ENCODE measurements at regions not wholly inside any gene's neighbourhood (a gene's known extent, or its start where the extent isn't known, plus 50 kb on each side); places are given as distances from the start of the nearest gene placed in this dataset.

- Histone ChIP-seq H3K9me3 (ENCODE audit: control insufficient read depth, insufficient read depth, low read length) (no peaks in the 10 kb centered on the region), H3K27me3 (ENCODE audit: control insufficient read depth, insufficient read depth, low read length) (no peaks in the 10 kb centered on the region), H3K4me1 (ENCODE audit: control insufficient read depth, insufficient read depth, low read length) (no peaks in the 10 kb centered on the region), H3K27ac (ENCODE audit: low read length) (no peak overlapping the region), H3K36me3 (ENCODE audit: control insufficient read depth, insufficient read depth, low read length) (no peaks in the 10 kb centered on the region), H3K4me3 (ENCODE audit: low read length) (no peak overlapping the region)
- 84% methylated on average over 17 of the region's 17 CpGs for WGBS (ENCODE audit: insufficient coverage)
- ATAC-seq (no peak), DNase-seq (no peak)
- no peak for TF ChIP-seq CTCF (IDR thresholded peaks at IDR 0.05)
- no peak overlapping the region for H3K4me3 Mint-ChIP-seq
- H3K27ac Mint-ChIP-seq, result no peak overlapping the region
- H3K4me1 Mint-ChIP-seq, result no peaks in the 10 kb centered on the region
- no peaks in the 10 kb centered on the region for H3K9me3 Mint-ChIP-seq
- intact Hi-C loops (cut with micrococcal nuclease), result no loop called here
- peaks cover 19% of the 10 kb centered on the region in 2 donors for H3K27me3 Mint-ChIP-seq (ENCODE audit: low read depth in 2 of 2)
- H3K36me3 Mint-ChIP-seq, result no peaks in the 10 kb centered on the region
Measured at GRCh38 chr11:119794141-119794665, 65.2 kb upstream of the NECTIN1 start.

DNA sequence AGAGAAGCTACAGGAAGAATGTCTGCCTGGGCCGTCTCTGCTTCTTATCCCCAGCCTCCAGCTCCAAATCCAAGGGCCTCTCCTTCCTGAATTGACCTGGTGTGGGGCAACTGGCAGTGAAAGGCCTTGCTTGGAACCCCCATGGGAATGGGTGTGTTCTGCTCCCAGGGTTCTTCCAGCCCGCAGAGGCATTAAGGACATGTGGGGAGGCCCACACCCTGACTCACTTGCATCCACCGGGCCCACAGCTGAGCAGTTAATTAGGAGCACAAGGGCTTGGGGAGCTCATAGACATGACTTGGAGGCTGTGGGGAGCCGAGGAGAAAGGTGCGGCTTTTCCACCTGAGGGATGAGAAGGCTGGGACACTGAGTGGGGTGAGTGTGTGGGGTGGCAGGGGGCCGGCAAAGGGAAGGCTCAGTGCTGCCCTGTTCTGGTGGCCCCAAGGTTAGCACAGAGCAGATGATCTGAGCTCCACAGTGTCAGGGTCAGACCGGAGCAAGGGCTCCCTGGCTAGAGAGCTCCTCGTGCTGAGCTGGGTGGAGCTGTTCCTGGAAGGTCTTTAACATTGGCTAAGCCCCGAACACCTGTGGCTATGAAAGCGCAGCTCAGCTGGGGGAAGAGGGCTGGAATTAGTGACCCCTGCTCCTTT, 64.5 kb upstream of the NECTIN1 start:
- Mint-ChIP-seq H3K36me3 (no peaks in the 10 kb centered on the region), H3K4me3 (no peak overlapping the region), H3K27ac (no peak overlapping the region), H3K27me3 (ENCODE audit: low read depth in 2 of 2) (peaks cover 13% of the 10 kb centered on the region in 2 donors), H3K4me1 (no peaks in the 10 kb centered on the region), H3K9me3 (no peaks in the 10 kb centered on the region)
- TF ChIP-seq CTCF (IDR thresholded peaks at IDR 0.05), result no peak
- Histone ChIP-seq H3K27me3 (ENCODE audit: control insufficient read depth, insufficient read depth, low read length) (no peaks in the 10 kb centered on the region), H3K27ac (ENCODE audit: low read length) (no peak overlapping the region), H3K36me3 (ENCODE audit: control insufficient read depth, insufficient read depth, low read length) (no peaks in the 10 kb centered on the region), H3K4me1 (ENCODE audit: control insufficient read depth, insufficient read depth, low read length) (no peaks in the 10 kb centered on the region), H3K9me3 (ENCODE audit: control insufficient read depth, insufficient read depth, low read length) (no peaks in the 10 kb centered on the region), H3K4me3 (ENCODE audit: low read length) (no peak overlapping the region)
- ATAC-seq (no peak), DNase-seq (no peak)
- 75% methylated on average over 10 of the region's 10 CpGs for WGBS (ENCODE audit: insufficient coverage)
- intact Hi-C loops (cut with micrococcal nuclease), result no loop called here

DNA sequence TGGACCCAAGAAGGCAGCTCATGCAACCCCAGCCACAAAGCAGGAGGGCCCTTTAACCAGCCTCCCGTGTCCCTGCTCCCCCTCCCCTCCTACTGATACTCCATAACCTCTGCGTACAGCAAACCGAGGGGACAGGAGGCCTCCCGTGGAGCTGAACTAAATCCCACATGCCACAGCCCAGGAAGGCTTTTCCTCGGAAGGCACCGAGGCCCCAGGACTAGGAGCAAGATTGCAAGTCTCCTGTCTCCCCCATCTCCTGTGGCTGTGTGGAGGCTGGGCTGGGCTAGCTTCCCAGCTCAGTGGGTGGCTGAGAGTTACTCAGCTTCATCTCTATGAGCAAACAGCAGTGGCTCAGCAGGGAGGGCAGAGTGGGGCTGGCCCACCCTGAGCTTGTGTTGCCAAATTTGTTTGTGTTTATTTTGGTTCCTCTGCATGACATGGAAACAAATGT, 62.7 kb upstream of the NECTIN1 start:
- H3K27ac ChIP-seq (ENCODE audit: low read length), result no peak overlapping the region
- ATAC-seq (no peak), DNase-seq (no peak)
- no peaks in the 10 kb centered on the region for H3K36me3 ChIP-seq (ENCODE audit: control insufficient read depth, insufficient read depth, low read length)
- 38% methylated on average over 6 of the region's 6 CpGs for WGBS (ENCODE audit: insufficient coverage)
- Mint-ChIP-seq H3K4me3 (no peak overlapping the region), H3K36me3 (no peaks in the 10 kb centered on the region), H3K4me1 (no peaks in the 10 kb centered on the region), H3K27me3 (ENCODE audit: low read depth in 2 of 2) (peaks cover 2 to 10% of the 10 kb centered on the region in 2 donors), H3K9me3 (no peaks in the 10 kb centered on the region), H3K27ac (no peak overlapping the region)
- no peaks in the 10 kb centered on the region for H3K27me3 ChIP-seq (ENCODE audit: control insufficient read depth, insufficient read depth, low read length)
- H3K9me3 ChIP-seq (ENCODE audit: control insufficient read depth, insufficient read depth, low read length), result no peaks in the 10 kb centered on the region
- no peaks in the 10 kb centered on the region for H3K4me1 ChIP-seq (ENCODE audit: control insufficient read depth, insufficient read depth, low read length)
- no peak for TF ChIP-seq CTCF (IDR thresholded peaks at IDR 0.05)
- intact Hi-C loops (cut with micrococcal nuclease), result no loop called here
- no peak overlapping the region for H3K4me3 ChIP-seq (ENCODE audit: low read length)

DNA sequence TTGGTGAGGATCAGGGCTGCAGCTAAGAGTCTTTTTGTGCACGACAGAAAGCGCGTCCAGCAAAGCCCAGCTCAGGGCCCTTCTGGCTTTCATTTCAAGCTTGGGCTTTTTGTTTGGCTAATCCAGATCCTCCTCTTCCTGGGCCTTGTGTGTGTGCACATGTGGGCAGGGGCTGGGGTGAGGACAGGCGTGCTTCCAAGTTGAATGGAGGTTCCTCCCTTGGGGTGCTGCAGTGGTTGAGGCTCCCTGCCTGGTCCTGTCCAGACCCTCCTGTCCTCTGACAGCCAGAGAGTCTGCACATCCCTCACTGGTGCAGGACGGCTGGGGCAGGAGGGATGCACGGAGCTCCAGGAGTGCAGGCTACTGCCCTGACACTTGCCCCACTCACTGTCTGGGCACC, 62.0 kb upstream of the NECTIN1 start:
- intact Hi-C loops (cut with micrococcal nuclease), result no loop called here
- DNase-seq (no peak), ATAC-seq (no peak)
- no peaks in the 10 kb centered on the region for H3K36me3 Mint-ChIP-seq
- no peak overlapping the region for H3K4me3 ChIP-seq (ENCODE audit: low read length)
- WGBS (ENCODE audit: insufficient coverage), result 74% methylated on average over 6 of the region's 6 CpGs
- no peaks in the 10 kb centered on the region for H3K4me1 Mint-ChIP-seq
- no peak overlapping the region for H3K27ac ChIP-seq (ENCODE audit: low read length)
- H3K9me3 ChIP-seq (ENCODE audit: control insufficient read depth, insufficient read depth, low read length), result no peaks in the 10 kb centered on the region
- H3K4me3 Mint-ChIP-seq, result no peak overlapping the region
- no peaks in the 10 kb centered on the region for H3K4me1 ChIP-seq (ENCODE audit: control insufficient read depth, insufficient read depth, low read length)
- no peaks in the 10 kb centered on the region for H3K27me3 ChIP-seq (ENCODE audit: control insufficient read depth, insufficient read depth, low read length)
- peaks cover 0 to 10% of the 10 kb centered on the region in 2 donors for H3K27me3 Mint-ChIP-seq (ENCODE audit: low read depth in 2 of 2)
- H3K9me3 Mint-ChIP-seq, result no peaks in the 10 kb centered on the region
- no peak overlapping the region for H3K27ac Mint-ChIP-seq
- H3K36me3 ChIP-seq (ENCODE audit: control insufficient read depth, insufficient read depth, low read length), result no peaks in the 10 kb centered on the region
- TF ChIP-seq CTCF (IDR thresholded peaks at IDR 0.05), result no peak
